Muscle of arm (tissue), 1 donor: ENCODE measurements at regions not wholly inside any gene's neighbourhood (a gene's known extent, or its start where the extent isn't known, plus 50 kb on each side); places are given as distances from the start of the nearest gene placed in this dataset.
A peak's percentile ranks its signal among the peaks of the same experiment; 100 is the strongest.
"Not testable (repeated sequence)": the region's sequence is repeated elsewhere in the genome, so short reads cannot be mapped to it uniquely, and the experiment has no call there.

Experiments
- DNase-seq: peaks from one replicate; pipeline ENCODE4 v3.0.0-alpha.2; 2013

DNA sequence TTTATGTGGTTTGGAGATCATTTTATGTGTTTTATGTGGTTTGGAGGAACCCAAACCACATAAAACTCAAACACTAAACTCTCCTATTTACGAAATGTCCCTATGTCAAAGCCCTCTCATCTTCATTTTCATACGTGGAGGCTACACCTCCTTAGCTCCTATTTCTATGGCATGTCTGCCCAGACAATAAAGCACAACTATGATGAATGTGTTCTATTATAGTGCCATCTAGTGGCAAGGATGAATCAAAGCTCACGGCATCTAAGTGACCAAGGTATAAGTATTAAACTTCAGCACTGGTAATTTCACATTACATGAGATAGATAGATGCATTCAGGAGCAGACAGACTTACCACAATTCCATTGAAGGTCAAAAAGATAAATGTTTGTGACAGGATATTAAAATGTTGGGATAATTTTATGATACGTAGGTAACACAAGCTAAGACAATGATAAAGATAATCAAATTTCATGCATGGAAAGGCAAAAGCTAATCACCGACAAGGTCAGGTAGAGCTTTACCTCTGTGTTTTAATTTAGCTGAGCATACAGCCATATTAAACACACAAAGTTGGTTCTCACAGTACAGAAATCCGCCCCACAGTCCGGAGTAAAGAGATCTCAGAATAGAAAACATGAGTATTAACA lies 130.6 kb upstream of the FHIT start:
- DNase-seq = no peak

DNA sequence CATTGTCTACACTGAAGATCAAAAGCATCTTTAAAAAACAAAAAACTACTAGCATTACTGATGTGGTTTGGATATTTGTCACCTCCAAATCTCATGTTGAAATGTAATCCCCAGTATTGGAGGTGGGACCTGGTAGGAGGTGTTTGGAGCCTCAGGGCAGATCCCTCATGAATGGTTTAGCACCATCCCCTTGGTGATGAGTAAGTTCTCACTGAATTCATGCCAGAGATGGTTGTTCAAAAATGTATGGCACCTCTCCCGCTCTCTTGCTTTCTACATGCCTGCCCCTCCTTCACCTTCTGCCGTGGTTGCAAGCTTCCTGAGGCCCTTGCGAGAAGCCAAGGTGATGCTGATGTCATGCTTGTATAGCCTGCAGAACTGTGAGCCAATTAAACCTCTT lies 136.6 kb upstream of the FHIT start:
- DNase-seq = no peak

DNA sequence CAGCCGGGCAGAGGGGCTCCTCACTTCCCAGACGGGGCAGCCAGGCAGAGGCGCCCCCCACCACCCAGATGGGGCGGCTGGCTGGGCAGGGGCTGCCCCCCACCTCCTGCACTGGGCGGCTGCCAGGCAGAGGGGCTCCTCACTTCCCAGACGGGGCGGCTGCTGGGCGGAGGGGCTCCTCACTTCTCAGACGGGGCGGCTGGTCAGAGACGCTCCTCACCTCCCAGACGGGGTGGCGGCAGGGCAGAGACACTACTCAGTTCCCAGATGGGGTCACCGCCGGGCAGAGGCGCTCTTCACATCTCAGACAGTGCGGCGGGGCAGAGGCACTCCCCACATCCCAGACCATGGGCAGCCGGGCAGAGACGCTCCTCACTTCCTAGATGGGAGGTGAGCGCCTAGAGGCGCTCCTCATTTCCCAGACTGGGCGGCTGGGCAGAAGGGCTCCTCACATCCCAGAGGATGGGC lies 142.3 kb upstream of the FHIT start:
- DNase-seq = not testable (repeated sequence)

DNA sequence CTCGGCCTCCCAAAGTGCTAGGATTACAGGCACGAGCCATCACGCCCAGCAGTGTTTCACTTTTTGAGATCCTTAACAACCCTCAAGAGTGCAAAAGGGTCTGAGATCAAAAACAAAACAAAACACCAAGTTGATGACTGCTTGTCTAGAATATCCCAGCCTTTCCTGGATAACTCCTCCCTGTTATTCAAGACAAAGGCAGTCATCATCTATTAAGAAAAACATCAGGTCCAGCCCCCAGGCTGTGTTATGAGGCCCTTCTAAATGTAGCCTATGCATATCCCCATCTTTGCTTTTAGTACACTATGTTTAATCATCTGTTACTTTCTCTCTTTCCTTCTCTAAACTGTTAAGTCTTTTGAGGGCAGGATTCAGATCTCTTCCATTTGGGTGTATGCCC lies 150.1 kb upstream of the FHIT start:
- no peak for DNase-seq

DNA sequence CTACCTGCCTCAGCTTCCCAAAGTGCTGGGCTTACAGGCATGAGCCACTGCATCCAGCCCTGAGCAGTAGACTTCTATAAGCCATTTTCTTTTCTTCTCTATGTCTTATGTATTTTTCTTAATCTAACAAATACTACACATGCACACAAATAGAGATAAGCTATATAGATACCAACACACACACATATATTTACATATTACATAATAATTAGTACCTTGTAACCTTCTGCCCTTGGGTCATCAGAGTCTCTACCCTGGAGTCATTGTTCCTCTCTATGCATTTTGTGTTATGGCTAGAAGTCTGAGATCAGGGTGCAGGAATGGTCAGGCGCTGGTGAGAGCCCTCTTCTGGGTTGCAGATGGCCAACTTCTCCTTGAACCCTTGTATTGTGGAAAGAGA lies 154.0 kb upstream of the PTPRG start:
- DNase-seq = no peak

DNA sequence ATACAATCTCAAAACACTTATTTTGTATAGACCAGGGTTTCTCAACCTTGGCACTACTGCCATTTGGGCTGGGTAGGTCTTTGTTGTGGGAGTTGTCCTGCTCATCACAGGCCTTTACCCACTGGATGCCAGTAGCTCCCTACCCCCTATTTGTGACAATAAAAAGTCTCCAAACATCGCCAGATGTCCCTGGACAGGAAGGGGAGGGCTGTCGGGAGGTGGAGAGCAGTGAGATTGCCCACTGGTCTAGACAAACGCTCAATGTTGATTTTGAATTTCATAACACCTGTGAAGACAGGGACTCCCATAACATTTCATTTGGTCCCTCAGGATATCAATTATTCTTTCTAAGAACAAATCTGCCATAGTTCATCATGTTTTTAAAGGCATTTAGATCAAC lies 151.7 kb upstream of the PTPRG start:
- DNase-seq = no peak

DNA sequence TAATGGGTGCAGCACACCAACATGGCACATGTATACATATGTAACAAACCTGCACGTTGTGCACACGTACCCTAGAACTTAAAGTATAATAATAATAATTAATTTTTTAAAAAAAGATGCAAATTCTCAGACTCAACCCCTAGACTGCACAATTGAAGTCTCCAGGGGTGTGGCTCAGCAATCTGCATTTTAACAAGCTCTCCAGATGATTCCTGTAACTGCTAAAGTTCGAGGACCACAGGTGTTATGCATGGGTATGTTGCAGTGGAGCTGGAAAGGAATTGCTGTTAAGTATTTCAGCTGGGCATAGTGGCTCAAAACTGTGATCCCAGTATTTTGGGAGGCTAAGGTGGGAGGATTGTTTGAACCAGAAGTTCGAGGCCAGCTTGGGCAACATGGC lies 151.0 kb upstream of the PTPRG start:
- not testable (repeated sequence) for DNase-seq

DNA sequence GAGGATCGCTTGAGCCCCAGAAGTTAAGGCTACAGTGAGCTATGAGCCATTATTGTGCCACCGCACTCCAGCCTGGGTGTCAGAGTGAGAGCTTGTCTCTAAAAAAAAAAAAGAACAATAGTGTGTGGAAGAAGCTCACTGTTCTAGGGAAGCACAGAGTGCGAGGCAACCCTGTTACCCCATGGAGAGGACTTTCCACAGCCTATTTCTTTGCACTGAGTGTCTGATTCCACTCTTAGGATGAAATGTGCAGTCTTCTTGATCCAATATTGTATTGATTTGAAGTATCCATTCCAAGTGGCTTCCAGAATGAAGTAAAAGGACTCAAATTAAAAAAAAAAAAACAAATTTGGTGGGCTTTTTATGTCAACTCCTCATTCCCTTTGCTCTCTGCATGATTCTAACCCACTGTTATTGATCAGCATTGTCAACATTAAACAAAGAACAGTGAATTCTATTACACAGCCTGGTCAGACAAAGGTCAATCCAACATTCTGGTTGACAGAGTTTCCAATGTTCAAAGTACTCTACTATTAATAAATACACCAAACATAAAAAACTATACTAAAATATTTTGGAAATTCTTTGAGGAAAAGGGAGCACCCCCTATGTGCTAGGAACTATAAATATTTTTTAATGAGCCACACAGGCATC lies 150.2 kb upstream of the PTPRG start:
- DNase-seq = no peak

DNA sequence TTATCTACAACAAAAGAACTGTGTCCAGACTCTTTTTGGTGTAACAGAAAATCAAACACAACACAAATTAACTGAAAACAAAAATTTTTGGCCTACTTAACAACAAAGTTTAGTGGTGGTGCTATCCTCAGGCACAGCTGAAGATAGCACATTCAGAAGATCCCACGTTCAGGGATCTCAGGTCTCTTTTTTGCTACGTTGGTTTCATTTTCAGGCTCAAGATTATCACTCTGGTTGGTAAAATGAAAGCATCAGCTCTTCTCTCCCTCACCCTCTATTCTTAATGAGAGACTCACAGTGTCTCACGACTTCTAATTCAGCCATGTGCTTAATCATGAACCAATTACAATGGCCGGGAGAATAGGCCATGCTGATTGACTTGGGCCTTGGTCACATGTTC lies 146.9 kb upstream of the PTPRG start:
- DNase-seq = no peak

DNA sequence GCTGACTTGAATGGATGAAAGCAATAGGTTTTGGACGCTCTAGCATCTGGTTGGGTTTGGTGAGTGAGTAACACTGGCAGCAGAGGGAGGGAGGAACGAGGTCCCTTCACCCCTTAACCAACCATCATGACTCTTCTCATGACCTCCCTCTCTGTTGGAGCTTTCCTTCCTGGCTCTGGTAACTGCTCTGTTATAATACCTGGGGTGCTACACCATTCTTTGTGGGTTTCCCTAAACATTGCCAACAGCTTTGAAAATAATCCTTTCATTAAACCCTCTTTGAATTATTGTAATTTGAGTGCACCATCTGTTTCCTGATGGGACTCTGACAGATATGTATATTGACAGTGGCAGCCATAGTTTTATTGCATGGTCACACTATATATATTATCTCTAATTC lies 146.2 kb upstream of the PTPRG start:
- DNase-seq = no peak

DNA sequence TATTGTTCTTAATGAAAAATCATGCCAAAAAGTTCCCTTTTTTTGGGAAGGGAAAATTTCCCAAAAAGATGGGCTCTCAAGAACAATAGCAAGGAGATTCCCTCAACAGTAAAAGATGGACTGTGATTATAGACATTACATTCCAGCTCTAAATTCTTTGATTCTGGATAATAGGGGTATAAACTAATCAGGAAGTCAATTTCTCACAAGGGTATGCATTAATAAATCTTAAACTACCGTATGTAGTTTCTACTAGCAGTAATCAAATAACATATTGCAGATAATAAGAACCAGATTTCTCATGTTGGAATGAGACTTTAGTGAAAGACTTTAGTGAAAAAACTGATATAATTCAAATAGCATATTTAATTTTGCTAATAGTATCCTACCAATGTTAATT lies 144.8 kb upstream of the PTPRG start:
- DNase-seq = no peak

DNA sequence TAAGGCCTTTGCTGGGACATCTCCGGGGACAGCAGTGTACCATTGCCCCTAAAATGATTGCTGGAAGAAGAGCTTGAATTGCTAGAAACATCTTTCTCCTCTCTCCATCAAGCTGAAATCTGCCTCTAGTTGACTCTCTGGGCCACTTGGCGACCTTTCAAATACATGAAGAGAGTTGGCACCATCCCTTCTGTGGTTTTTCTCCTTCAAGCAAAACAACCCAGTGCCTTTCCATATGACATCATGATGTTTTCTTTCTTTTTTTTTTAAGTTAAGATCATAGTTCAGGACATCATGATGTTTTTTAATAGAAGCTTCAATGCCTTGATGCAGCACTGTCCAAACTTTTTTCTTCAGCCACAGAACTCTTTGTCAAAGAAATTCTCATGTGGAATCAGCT lies 144.0 kb upstream of the PTPRG start:
- no peak for DNase-seq

DNA sequence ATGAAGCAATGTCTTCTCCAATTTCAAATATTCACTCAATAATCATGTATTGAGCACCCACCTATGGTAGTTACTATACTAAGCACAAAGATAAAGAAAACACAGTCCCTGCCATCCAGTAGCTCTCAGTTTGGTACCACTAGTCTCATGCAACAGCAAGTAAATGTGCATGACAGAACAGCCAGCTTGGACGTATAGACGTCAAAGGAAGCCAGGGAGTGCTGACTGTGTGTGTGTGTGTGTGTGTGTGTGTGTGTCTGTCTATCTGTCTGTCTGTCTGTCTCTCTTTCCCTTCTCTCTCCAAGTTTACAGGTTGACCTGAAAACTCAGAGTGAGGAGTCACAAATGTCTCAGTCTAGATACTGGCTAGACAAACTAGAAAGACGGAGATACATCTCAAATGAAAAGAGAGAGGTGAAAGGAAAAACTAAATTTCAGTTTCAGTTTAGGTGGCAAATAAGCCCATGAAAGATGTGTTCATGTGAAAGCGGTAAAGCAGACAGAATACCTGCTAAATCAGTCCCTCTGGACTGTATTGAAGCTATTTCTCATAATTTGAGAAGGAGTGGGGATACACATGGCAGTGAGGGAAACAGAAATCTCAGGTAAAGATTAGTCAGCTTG lies 141.1 kb upstream of the PTPRG start:
- DNase-seq = no peak

DNA sequence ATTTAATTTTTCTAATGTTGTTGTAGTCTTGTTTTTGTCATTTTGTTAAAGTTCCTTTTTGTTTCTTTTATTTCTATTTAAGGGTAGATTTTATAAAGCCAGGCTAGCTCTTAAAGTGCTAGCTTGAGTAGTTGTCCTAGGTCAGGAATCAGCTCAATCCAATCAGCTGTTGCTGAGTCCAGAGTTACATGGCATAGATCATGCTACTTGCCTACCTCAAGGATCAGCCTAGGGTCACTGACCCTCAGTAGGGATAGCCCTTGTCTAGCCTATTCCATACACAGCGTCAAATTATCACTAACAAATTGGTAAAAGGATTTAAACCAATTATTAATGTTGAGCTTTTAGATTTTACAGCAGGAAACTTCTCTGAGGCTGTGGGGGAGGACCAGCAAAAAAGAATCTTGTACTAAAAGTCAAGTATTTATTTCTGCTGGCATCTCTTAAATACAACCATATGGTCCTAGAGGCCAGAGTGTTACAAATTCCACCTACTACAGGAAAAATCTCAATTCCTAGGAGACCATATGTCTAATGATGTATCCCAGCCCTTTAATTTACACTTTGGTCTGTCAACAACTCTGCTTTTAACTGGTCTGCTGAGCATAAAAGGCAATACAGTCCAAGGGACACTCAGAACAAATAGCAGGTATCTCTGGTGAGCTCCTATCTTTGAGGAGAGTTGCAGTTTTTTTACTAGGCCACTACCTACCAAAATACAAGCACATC lies 138.3 kb upstream of the PTPRG start:
- DNase-seq = no peak

DNA sequence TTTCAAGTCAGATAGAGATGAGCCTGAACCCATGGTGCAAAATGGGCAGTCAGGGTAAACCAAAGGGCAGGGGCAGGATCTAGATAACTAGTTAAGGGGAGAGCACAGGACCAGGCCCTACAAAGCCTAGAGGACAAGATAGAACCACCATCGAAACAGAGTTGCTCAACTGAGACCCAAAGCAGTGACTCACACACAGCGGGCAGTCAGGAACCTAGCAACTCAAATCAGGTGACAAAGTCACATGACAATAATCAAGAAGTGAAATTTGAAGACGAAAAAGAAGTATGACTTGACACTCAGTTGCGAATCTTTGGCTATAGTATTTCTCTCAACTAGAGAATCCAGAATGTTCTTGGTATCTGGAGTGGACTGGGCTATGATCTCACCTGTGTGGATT lies 136.0 kb upstream of the PTPRG start:
- no peak for DNase-seq

DNA sequence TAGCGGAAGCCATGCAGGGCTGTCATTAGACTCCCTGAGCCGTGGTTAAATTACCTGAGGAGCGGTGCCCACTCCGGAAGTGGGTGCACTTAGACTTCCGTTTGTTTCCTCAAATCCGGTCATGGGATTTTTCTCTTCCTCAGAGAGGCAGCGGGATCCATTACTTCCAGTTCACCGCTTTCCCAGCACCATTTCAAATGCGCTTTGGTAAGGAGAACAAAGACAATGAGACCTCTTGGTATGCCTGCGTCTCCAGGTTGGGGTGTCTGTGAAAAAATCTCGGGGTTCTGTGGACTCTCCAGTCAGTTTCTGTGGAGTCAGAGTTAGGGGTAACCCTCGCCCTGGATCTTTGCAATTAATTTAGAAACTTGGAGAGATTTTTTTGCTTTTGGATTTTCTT lies 132.3 kb upstream of the PTPRG start:
- DNase-seq = no peak

DNA sequence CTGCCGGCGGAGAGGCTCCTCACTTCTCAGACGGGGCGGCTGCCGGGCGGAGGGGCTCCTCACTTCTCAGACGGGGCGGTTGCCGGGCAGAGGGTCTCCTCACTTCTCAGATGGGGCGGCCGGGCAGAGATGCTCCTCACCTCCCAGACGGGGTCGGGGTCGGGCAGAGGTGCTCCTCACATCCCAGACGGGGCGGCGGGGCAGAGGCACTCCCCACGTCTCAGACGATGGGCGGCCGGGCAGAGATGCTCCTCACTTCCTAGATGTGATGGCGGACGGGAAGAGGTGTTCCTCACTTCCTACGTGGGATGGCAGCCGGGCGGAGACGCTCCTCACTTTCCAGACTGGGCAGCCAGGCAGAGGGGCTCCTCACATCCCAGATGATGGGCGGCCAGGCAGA lies 126.5 kb upstream of the PTPRG start:
- DNase-seq = not testable (repeated sequence)

DNA sequence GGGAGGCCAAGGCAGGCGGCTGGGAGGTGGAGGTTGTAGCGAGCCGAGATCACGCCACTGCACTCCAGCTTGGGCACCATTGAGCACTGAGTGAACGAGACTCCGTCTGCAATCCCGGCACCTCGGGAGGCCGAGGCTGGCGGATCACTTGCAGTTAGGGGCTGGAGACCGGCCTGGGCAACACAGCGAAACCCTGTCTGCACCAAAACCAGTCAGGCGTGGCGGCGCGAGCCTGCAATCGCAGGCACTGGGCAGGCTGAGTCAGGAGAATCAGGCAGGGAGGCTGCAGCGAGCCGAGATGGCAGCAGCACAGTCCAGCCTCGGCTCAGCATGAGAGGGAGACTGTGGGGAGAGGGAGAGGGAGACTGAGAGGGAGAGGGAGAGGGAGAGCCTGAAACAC lies 126.0 kb upstream of the PTPRG start:
- not testable (repeated sequence) for DNase-seq

DNA sequence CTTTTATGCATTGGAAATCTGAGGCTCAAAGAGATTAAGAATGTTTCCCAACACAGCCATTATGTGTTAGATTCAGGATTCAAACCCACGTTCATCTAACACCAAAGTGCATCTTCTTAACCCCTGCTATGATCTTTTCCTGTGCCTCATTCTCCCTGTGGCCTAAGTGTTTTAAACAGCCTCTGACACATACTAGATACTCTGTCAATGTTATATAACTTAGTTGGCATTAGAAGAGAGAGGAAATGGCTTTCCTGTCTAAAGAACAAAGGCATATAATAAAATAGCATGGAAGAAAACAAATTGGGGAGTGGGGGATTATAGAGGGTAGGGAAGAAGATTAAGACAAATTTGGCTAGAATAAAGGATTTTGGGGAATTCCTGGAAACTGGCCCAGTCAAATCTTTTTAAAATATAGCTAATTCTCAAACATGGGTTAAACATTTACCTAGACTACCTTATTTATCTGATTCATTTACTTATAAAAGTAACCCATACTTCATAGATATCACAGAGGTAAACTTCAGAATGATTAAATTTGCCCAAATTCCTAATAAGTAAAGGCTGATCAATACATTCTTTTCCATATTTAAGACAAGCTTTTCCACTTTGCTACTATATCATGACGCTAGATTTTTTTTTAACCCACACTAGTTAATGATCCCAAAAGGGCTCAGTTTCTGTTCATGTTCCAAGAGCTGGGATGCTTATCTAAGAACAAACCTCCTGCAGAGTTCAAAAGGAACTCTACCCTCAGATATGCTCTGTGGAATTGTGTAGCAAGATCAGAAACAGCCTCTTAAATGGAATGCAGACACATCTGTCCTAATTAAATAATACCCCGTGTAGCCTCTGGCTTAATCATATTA lies 122.9 kb upstream of the PTPRG start:
- DNase-seq = no peak

DNA sequence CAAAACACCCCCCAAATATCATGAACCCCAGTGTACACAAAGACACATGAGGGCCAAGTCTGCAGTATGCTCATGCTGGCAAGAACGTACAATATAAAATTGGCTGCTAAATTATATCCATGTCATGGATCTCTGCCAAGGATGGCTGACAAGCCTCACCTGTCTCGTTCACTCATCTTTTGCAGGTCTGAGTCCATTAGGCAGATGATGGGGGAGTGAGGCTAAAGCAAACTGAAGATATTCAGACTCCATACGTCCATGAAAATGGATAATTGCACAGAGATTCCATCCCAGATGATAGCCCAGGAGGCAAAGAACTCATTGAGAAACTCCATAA lies 122.3 kb upstream of the PTPRG start:
- DNase-seq = peak; percentile 13

DNA sequence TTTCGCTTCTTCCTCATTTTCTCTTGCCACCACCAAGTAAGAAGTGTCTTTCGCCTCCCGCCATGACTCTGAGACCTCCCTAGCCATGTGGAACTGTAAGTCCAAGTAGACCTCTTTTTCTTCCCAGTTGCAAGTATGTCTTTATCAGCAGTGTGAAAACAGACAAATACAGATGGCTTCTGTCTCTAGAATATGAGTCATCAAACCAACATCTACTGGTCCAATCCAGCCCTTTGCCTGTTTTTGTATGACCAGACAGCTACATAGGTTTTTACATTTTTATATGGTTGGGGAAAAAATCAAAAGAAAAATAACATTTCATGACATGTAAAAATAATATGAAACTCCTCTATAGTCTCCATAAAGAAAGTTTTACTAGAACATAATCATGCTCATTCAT lies 118.7 kb upstream of the PTPRG start:
- DNase-seq = no peak

DNA sequence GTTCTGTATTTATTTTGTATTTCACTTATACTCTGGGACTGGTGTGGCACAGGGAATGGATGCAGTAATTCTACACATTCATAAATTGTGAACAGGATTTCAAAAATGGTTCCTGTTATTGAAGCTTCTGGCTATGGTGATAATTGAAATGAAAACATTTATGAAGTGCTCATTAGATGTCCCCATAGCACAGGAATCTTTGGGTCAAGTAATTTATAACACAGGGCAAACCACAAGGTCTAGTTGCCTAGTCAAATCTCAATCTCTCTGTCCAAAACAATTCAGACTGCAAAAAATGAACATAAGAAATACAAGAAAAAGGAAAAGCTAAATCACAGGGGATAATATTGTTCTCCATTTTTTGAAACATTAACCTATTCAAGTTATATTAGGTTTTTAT lies 117.5 kb upstream of the PTPRG start:
- DNase-seq = no peak
